ENCODE measurements at regions not wholly inside any gene's neighbourhood (a gene's known extent, or its start where the extent isn't known, plus 50 kb on each side); places are given as distances from the start of the nearest gene placed in this dataset.

DNA sequence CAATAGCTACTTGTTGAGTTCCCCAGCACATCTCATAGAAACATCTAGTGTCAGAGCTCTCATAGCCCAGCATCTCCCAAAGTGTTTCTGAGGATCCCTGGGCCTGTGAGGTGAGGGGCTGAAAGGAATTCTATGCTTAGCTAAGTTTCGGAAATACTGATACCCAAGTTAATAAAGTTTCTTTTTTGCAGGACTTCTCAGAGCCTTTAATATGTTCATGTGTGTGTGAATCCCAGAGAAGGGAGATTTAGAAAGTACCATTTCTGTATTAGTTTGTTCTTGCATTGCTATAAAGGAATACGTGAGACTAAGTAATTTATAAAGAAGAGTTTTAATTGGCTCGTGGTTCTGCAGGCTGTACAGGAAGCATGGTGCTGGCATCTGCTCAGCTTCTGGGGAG is 211.2 kb downstream of the TSN start:
- H3K9me3 ChIP-seq (ENCODE audit: insufficient read depth, low read depth) = no peaks in the 10 kb centered on the region
- no peak overlapping the region for H3K4me3 ChIP-seq
- H3K27me3 ChIP-seq (ENCODE audit: insufficient read depth, low read depth) = peaks cover 92% of the 10 kb centered on the region
- intact Hi-C loops (cut with micrococcal nuclease; ENCODE audit: unreplicated experiment) = no loop called here
- H2AFZ ChIP-seq = no peak overlapping the region
- TF ChIP-seq, protein P1, sequence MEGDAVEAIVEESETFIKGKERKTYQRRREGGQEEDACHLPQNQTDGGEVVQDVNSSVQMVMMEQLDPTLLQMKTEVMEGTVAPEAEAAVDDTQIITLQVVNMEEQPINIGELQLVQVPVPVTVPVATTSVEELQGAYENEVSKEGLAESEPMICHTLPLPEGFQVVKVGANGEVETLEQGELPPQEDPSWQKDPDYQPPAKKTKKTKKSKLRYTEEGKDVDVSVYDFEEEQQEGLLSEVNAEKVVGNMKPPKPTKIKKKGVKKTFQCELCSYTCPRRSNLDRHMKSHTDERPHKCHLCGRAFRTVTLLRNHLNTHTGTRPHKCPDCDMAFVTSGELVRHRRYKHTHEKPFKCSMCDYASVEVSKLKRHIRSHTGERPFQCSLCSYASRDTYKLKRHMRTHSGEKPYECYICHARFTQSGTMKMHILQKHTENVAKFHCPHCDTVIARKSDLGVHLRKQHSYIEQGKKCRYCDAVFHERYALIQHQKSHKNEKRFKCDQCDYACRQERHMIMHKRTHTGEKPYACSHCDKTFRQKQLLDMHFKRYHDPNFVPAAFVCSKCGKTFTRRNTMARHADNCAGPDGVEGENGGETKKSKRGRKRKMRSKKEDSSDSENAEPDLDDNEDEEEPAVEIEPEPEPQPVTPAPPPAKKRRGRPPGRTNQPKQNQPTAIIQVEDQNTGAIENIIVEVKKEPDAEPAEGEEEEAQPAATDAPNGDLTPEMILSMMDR (conservative IDR thresholded peaks at IDR 0.05) = no peak
- no peak for TF ChIP-seq EZH2 (IDR thresholded peaks at IDR 0.05; ENCODE audit: low read depth)
- POLR2A ChIA-PET (ENCODE audit: unreplicated experiment) = no interaction called here
- no peaks in the 10 kb centered on the region for H3F3A ChIP-seq (ENCODE audit: insufficient read depth, low read depth)
- CTCF ChIA-PET = no interaction called here
- H3K9me2 ChIP-seq (ENCODE audit: insufficient read depth) = no peaks in the 10 kb centered on the region
- no peaks in the 10 kb centered on the region for H3K36me3 ChIP-seq (ENCODE audit: low read depth)
- H3K4me1 ChIP-seq (replicated peaks; ENCODE audit: insufficient read depth) = no peaks in the 10 kb centered on the region
- no peaks in the 10 kb centered on the region for H3K79me2 ChIP-seq (ENCODE audit: low read depth)
- BruUV-seq (replicated peaks) = no TSS peak
- no peak for DNase-seq
- no peak overlapping the region for H3K27ac ChIP-seq
- H4K20me1 ChIP-seq (ENCODE audit: insufficient read depth) = no peaks in the 10 kb centered on the region
- no peak overlapping the region for H3K4me2 ChIP-seq

DNA sequence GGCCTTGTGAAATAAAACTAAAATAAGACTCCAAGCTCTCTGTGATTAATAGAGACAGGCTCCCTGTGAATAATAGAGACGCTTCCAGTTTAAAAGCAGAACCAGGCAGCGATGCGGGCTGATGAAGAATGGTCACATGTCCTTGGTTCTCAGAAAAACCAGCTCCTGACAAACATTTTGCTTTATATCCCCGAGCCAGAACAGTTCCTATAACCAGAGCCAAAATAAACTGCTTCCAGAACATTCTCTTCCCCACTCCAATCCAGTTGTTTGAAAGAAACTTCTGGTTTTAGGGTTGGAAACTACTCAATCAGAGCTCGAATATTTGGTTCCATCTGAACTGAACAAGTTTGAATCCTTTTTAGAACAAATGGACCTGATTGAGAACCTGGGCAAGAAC is 213.7 kb downstream of the TSN start:
- DNase-seq = no peak
- TF ChIP-seq, protein P1 (conservative IDR thresholded peaks at IDR 0.05) = no peak
- no peak for TF ChIP-seq EZH2 (IDR thresholded peaks at IDR 0.05; ENCODE audit: low read depth)
- H3K27ac ChIP-seq = no peak overlapping the region
- no peak overlapping the region for H3K4me2 ChIP-seq
- H4K20me1 ChIP-seq (ENCODE audit: insufficient read depth) = no peaks in the 10 kb centered on the region
- BruUV-seq (replicated peaks) = no TSS peak
- no peaks in the 10 kb centered on the region for H3K36me3 ChIP-seq (ENCODE audit: low read depth)
- ChIA-PET CTCF (no interaction called here), POLR2A (ENCODE audit: unreplicated experiment) (no interaction called here)
- H3K4me3 ChIP-seq = no peak overlapping the region
- H3K79me2 ChIP-seq (ENCODE audit: low read depth) = no peaks in the 10 kb centered on the region
- H3K9me3 ChIP-seq (ENCODE audit: insufficient read depth, low read depth) = no peaks in the 10 kb centered on the region
- H3K4me1 ChIP-seq (replicated peaks; ENCODE audit: insufficient read depth) = no peaks in the 10 kb centered on the region
- H3F3A ChIP-seq (ENCODE audit: insufficient read depth, low read depth) = no peaks in the 10 kb centered on the region
- H3K9me2 ChIP-seq (ENCODE audit: insufficient read depth) = no peaks in the 10 kb centered on the region
- no peak overlapping the region for H2AFZ ChIP-seq
- intact Hi-C loops (cut with micrococcal nuclease; ENCODE audit: unreplicated experiment) = no loop called here
- peaks cover 84% of the 10 kb centered on the region for H3K27me3 ChIP-seq (ENCODE audit: insufficient read depth, low read depth)

DNA sequence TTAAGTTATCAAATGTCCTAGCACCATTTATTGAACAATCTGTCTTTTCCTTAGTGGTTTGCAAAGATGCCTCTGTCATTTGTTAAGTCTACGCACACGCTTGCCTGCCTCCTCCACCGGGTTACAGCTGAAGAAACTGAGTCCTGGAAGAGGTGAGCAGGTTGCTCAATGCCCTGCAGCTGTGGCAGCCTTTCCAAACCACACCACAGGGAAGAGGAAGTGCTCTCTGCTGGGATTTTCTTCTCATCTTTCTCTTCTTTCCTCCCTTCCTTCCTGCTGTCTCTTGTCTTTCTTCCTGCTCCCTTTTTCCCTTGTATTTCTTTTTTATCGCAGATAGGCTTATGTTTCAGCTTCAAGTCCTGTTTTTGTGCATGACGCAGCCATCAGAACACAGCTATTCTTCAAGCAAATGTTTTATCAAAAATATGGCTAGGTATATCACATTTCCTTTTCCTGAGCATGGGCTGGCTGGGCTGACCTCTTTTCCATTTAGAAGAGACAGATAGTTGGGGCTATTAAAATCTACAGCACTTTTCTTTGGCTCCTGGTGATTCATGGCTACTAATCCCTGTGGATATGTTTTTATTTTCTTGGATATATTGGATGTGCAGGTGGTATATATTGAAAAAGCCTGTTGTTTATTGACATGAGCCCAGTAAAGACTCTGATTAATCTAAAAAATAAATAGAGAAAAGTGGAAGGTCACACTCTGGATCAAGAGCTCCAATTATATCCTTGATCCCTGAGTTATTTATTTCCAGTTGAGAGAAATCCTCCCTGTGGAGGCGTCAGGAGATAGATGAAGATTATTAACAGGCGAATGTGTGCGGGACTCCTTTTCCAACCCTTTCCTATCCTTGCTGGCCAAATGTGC is 214.6 kb downstream of the TSN start:
- no peak overlapping the region for H3K4me2 ChIP-seq

More for the DNA sequence above, 214.6 kb downstream of the TSN start:
- H3K27me3 ChIP-seq (ENCODE audit: insufficient read depth, low read depth) = peaks cover 80% of the 10 kb centered on the region
- no peaks in the 10 kb centered on the region for H3K9me2 ChIP-seq (ENCODE audit: insufficient read depth)
- no peaks in the 10 kb centered on the region for H3K4me1 ChIP-seq (replicated peaks; ENCODE audit: insufficient read depth)
- no peaks in the 10 kb centered on the region for H3F3A ChIP-seq (ENCODE audit: insufficient read depth, low read depth)
- TF ChIP-seq, protein P1 (conservative IDR thresholded peaks at IDR 0.05) = no peak
- TF ChIP-seq EZH2 (IDR thresholded peaks at IDR 0.05; ENCODE audit: low read depth) = no peak
- H3K27ac ChIP-seq = no peak overlapping the region
- CTCF ChIA-PET = no interaction called here
- no peaks in the 10 kb centered on the region for H3K79me2 ChIP-seq (ENCODE audit: low read depth)
- DNase-seq = no peak
- H3K9me3 ChIP-seq (ENCODE audit: insufficient read depth, low read depth) = no peaks in the 10 kb centered on the region
- POLR2A ChIA-PET (ENCODE audit: unreplicated experiment) = no interaction called here
- no peak overlapping the region for H2AFZ ChIP-seq
- intact Hi-C loops (cut with micrococcal nuclease; ENCODE audit: unreplicated experiment) = no loop called here
- no peaks in the 10 kb centered on the region for H4K20me1 ChIP-seq (ENCODE audit: insufficient read depth)
- H3K4me3 ChIP-seq = no peak overlapping the region
- no peaks in the 10 kb centered on the region for H3K36me3 ChIP-seq (ENCODE audit: low read depth)
- BruUV-seq (replicated peaks) = no TSS peak

Measured in PC-9 (cell line).